PC-3 (cell line): ENCODE measurements at regions not wholly inside any gene's neighbourhood (a gene's known extent, or its start where the extent isn't known, plus 50 kb on each side); places are given as distances from the start of the nearest gene placed in this dataset.

ENCODE experiments used
- ATAC-seq: fragments of 200-7000 bp; cut with Tn5 transposase; 2 replicates; pipeline ENCODE4 v1.9.1; 2020; ENCODE audit warnings: mild to moderate bottlenecking, moderate library complexity
- BruUV-seq: library from RNA; stranded (reverse); fragments of 400-500 nt; replicated peaks from 2 replicates; lab custom pipeline; 2021; lab: Mats Ljungman, UMichigan
- CTCF ChIA-PET: fragments of 300-600 bp; sonication (Branson Sonifier 250); formaldehyde crosslinking; loops from one replicate; lab custom pipeline; 2022; ENCODE audit warnings: antibody characterized with exemption; lab: Charles Lee
- POLR2A ChIA-PET: fragments of 300-600 bp; sonication (Branson Sonifier 250); formaldehyde crosslinking; loops from one replicate; lab custom pipeline; 2022; ENCODE audit warnings: antibody characterized with exemption; ENCODE audit not compliant: unreplicated experiment; lab: Charles Lee
- DNase-seq: peaks from one replicate; pipeline ENCODE4 v3.0.0-alpha.2; 2015
- H2AFZ ChIP-seq: fragments of 300-600 bp; sonication (generic); 2 replicates; pipeline ENCODE4 v1.6.0; 2016; ENCODE audit warnings: antibody characterized with exemption, low read length
- H3F3A ChIP-seq: fragments of 300-600 bp; sonication (generic); one replicate; pipeline ENCODE4 v1.6.0; 2017; ENCODE audit warnings: antibody characterized with exemption, low read length, control low read depth, mild to moderate bottlenecking; ENCODE audit not compliant: unreplicated experiment
- H3K27ac ChIP-seq: fragments of 300-600 bp; sonication (generic); 2 replicates; pipeline ENCODE4 v1.5.1; 2016; ENCODE audit warnings: mild to moderate bottlenecking, low read length
- H3K27me3 ChIP-seq: fragments of 300-600 bp; sonication (generic); 2 replicates; pipeline ENCODE4 v1.6.1; 2016; ENCODE audit warnings: low read length, mixed read lengths
- H3K36me3 ChIP-seq: fragments of 300-600 bp; sonication (generic); 2 replicates; pipeline ENCODE4 v1.6.1; 2016; ENCODE audit warnings: low read depth, mixed run types, low read length, mixed read lengths
- H3K4me1 ChIP-seq: fragments of 300-600 bp; sonication (generic); 2 replicates; pipeline ENCODE4 v1.5.1; 2016; ENCODE audit warnings: low read length; ENCODE audit not compliant: insufficient read depth
- H3K4me2 ChIP-seq: fragments of 300-600 bp; sonication (generic); 2 replicates; pipeline ENCODE4 v1.6.0; 2016; ENCODE audit warnings: low read length
- H3K4me3 ChIP-seq: fragments of 300-600 bp; sonication (generic); 2 replicates; pipeline ENCODE4 v1.5.1; 2016; ENCODE audit warnings: mild to moderate bottlenecking, low read length, mixed read lengths
- H3K79me2 ChIP-seq: fragments of 300-600 bp; sonication (generic); 2 replicates; pipeline ENCODE4 v1.6.1; 2017; ENCODE audit warnings: low read length, mixed read lengths
- H3K9ac ChIP-seq: fragments of 300-600 bp; sonication (generic); 2 replicates; pipeline ENCODE4 v1.6.0; 2016; ENCODE audit warnings: mild to moderate bottlenecking, low read length
- H3K9me2 ChIP-seq: fragments of 300-600 bp; sonication (generic); replicated peaks from 2 replicates; pipeline ENCODE4 v1.6.1; 2016; ENCODE audit warnings: mixed run types, low read length, mixed read lengths
- H3K9me3 ChIP-seq: fragments of 300-600 bp; sonication (generic); 2 replicates; pipeline ENCODE4 v1.6.1; 2016; ENCODE audit warnings: low read length, mixed read lengths
- H4K20me1 ChIP-seq: fragments of 300-600 bp; sonication (generic); 2 replicates; pipeline ENCODE4 v1.6.1; 2016; ENCODE audit warnings: low read length, mixed read lengths
- CTCF ChIP-seq: fragments of 300-600 bp; sonication (generic); conservative IDR thresholded peaks from 2 replicates; pipeline ENCODE4 v1.5.1; 2017; ENCODE audit warnings: antibody characterized with exemption, low read depth, mild to moderate bottlenecking, low read length
- EZH2 ChIP-seq: fragments of 300-600 bp; sonication (generic); IDR thresholded peaks from one replicate; pipeline ENCODE4 v1.6.1; 2017; ENCODE audit warnings: antibody characterized with exemption, mild to moderate bottlenecking, low read length; ENCODE audit not compliant: unreplicated experiment
- EZH2phosphoT487 ChIP-seq: fragments of 300-600 bp; sonication (generic); IDR thresholded peaks from 2 replicates; pipeline ENCODE4 v1.6.1; 2018; ENCODE audit warnings: mild to moderate bottlenecking, antibody characterized with exemption, low read length, borderline replicate concordance
- intact Hi-C: fragments of 100-400 bp; cut with micrococcal nuclease; formaldehyde crosslinking; loops from 2 replicates; pipeline ENCODE4 v1.9.0; 2023

GRCh38 chr14:89652352-89652751, 235.3 kb upstream of the FOXN3 start:
- no peak overlapping the region for H3K9ac ChIP-seq
- no peaks in the 10 kb centered on the region for H3K79me2 ChIP-seq
- POLR2A ChIA-PET = no interaction called here
- no TSS peak for BruUV-seq
- H3K4me2 ChIP-seq = no peak overlapping the region
- no peaks in the 10 kb centered on the region for H3K9me3 ChIP-seq
- CTCF ChIA-PET = no interaction called here
- no peaks in the 10 kb centered on the region for H3F3A ChIP-seq
- no peaks in the 10 kb centered on the region for H3K36me3 ChIP-seq
- ATAC-seq = no peak
- intact Hi-C loops = no loop called here
- no peak overlapping the region for H3K4me3 ChIP-seq
- no peak overlapping the region for H3K27ac ChIP-seq
- no peaks in the 10 kb centered on the region for H4K20me1 ChIP-seq
- no peaks in the 10 kb centered on the region for H3K9me2 ChIP-seq
- TF ChIP-seq CTCF (no peak), EZH2 (no peak), EZH2phosphoT487 (no peak)
- no peaks in the 10 kb centered on the region for H3K4me1 ChIP-seq
- no peaks in the 10 kb centered on the region for H3K27me3 ChIP-seq
- no peak for DNase-seq
- no peak overlapping the region for H2AFZ ChIP-seq

- POLR2A ChIA-PET = no interaction called here
- H2AFZ ChIP-seq = no peak overlapping the region
- no peak overlapping the region for H3K27ac ChIP-seq
- H3K9me3 ChIP-seq = no peaks in the 10 kb centered on the region
- no TSS peak for BruUV-seq
- H3K9ac ChIP-seq = no peak overlapping the region
- intact Hi-C loops = no loop called here
- no peaks in the 10 kb centered on the region for H3K27me3 ChIP-seq
- no peaks in the 10 kb centered on the region for H3K36me3 ChIP-seq
- no peaks in the 10 kb centered on the region for H3K4me1 ChIP-seq
- no peak for TF ChIP-seq EZH2
- no peak for TF ChIP-seq CTCF
- no peak for TF ChIP-seq EZH2phosphoT487
- H4K20me1 ChIP-seq = no peaks in the 10 kb centered on the region
- H3K79me2 ChIP-seq = no peaks in the 10 kb centered on the region
- no peaks in the 10 kb centered on the region for H3F3A ChIP-seq
- CTCF ChIA-PET = no interaction called here
- DNase-seq = no peak
- no peak overlapping the region for H3K4me2 ChIP-seq
- ATAC-seq = no peak
- no peak overlapping the region for H3K4me3 ChIP-seq
- no peaks in the 10 kb centered on the region for H3K9me2 ChIP-seq
These were observed 234.8 kb upstream of the FOXN3 start for GRCh38 chr14:89651805-89652204.

- no peak overlapping the region for H3K4me3 ChIP-seq
- TF ChIP-seq CTCF = no peak
- TF ChIP-seq EZH2phosphoT487 = no peak
- no peak for TF ChIP-seq EZH2
- BruUV-seq = no TSS peak
- H3K4me1 ChIP-seq = no peaks in the 10 kb centered on the region
- H3K9me3 ChIP-seq = no peaks in the 10 kb centered on the region
- POLR2A ChIA-PET = no interaction called here
- DNase-seq (no peak), ATAC-seq (no peak)
- no peak overlapping the region for H3K9ac ChIP-seq
- no peaks in the 10 kb centered on the region for H3K79me2 ChIP-seq
- no peak overlapping the region for H3K27ac ChIP-seq
- no peak overlapping the region for H3K4me2 ChIP-seq
- H3K9me2 ChIP-seq = no peaks in the 10 kb centered on the region
- no peaks in the 10 kb centered on the region for H3K36me3 ChIP-seq
- H3F3A ChIP-seq = no peaks in the 10 kb centered on the region
- no peak overlapping the region for H2AFZ ChIP-seq
- intact Hi-C loops = no loop called here
- CTCF ChIA-PET = no interaction called here
- no peaks in the 10 kb centered on the region for H4K20me1 ChIP-seq
- no peaks in the 10 kb centered on the region for H3K27me3 ChIP-seq
These were observed 233.3 kb upstream of the FOXN3 start for GRCh38 chr14:89650077-89650978.
